ENCODE measurements at regions not wholly inside any gene's neighbourhood (a gene's known extent, or its start where the extent isn't known, plus 50 kb on each side); places are given as distances from the start of the nearest gene placed in this dataset.

DNA sequence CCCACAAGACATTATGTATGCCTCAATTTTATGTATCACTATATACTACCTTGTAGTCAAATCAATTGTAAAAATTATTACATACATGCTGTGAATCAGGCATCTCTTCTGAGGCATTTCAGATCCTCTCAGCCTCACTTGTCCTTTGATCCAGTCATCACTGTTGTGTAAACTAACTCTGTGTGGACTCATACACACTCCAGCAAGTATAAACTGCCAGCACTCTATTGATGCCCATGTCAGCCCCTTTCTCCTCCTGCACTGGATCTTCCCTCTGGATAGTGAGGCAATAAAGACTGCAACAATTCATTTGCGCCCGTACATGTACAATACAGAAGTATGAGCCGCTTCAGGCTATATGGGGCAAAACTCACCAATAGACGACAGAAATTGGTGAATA is 364.7 kb upstream of the TGFBR2 start:
- no peak for ATAC-seq
- TF ChIP-seq, protein P1, sequence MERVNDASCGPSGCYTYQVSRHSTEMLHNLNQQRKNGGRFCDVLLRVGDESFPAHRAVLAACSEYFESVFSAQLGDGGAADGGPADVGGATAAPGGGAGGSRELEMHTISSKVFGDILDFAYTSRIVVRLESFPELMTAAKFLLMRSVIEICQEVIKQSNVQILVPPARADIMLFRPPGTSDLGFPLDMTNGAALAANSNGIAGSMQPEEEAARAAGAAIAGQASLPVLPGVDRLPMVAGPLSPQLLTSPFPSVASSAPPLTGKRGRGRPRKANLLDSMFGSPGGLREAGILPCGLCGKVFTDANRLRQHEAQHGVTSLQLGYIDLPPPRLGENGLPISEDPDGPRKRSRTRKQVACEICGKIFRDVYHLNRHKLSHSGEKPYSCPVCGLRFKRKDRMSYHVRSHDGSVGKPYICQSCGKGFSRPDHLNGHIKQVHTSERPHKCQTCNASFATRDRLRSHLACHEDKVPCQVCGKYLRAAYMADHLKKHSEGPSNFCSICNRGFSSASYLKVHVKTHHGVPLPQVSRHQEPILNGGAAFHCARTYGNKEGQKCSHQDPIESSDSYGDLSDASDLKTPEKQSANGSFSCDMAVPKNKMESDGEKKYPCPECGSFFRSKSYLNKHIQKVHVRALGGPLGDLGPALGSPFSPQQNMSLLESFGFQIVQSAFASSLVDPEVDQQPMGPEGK (CRISPR knock-in tag; IDR thresholded peaks at IDR 0.05; ENCODE audit: borderline replicate concordance) = no peak
- TF ChIP-seq ARNTL (CRISPR knock-in tag; IDR thresholded peaks at IDR 0.05; ENCODE audit: borderline replicate concordance, low read depth) = no peak
- TF ChIP-seq, protein P2, sequence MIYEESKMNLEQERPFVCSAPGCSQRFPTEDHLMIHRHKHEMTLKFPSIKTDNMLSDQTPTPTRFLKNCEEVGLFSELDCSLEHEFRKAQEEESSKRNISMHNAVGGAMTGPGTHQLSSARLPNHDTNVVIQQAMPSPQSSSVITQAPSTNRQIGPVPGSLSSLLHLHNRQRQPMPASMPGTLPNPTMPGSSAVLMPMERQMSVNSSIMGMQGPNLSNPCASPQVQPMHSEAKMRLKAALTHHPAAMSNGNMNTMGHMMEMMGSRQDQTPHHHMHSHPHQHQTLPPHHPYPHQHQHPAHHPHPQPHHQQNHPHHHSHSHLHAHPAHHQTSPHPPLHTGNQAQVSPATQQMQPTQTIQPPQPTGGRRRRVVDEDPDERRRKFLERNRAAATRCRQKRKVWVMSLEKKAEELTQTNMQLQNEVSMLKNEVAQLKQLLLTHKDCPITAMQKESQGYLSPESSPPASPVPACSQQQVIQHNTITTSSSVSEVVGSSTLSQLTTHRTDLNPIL (CRISPR knock-in tag; IDR thresholded peaks at IDR 0.05; ENCODE audit: low read depth) = no peak
- TF ChIP-seq ZC3H10 (CRISPR knock-in tag; IDR thresholded peaks at IDR 0.05) = no peak
- TF ChIP-seq TCF4 (CRISPR knock-in tag; IDR thresholded peaks at IDR 0.05; ENCODE audit: borderline replicate concordance) = no peak
- TF ChIP-seq ZNF8 (CRISPR knock-in tag; IDR thresholded peaks at IDR 0.05) = no peak
- no peak for TF ChIP-seq GLIS3 (CRISPR knock-in tag; IDR thresholded peaks at IDR 0.05)
- no peak for TF ChIP-seq ZFP3 (CRISPR knock-in tag; IDR thresholded peaks at IDR 0.05)
- no peak for TF ChIP-seq OSR1 (CRISPR knock-in tag; IDR thresholded peaks at IDR 0.05)
- TF ChIP-seq ZNF565 (CRISPR knock-in tag; conservative IDR thresholded peaks at IDR 0.05; ENCODE audit: low read depth) = no peak
- TF ChIP-seq RARB (CRISPR knock-in tag; IDR thresholded peaks at IDR 0.05) = no peak
- no peak for TF ChIP-seq ZNF70 (CRISPR knock-in tag; IDR thresholded peaks at IDR 0.05)
- TF ChIP-seq PPARA (CRISPR knock-in tag; IDR thresholded peaks at IDR 0.05; ENCODE audit: borderline replicate concordance) = no peak
- no peak for TF ChIP-seq ZFP30 (CRISPR knock-in tag; IDR thresholded peaks at IDR 0.05)
- no peak for TF ChIP-seq BACH2 (CRISPR knock-in tag; IDR thresholded peaks at IDR 0.05; ENCODE audit: borderline replicate concordance)
- TF ChIP-seq ESRRG (CRISPR knock-in tag; IDR thresholded peaks at IDR 0.05) = no peak

DNA sequence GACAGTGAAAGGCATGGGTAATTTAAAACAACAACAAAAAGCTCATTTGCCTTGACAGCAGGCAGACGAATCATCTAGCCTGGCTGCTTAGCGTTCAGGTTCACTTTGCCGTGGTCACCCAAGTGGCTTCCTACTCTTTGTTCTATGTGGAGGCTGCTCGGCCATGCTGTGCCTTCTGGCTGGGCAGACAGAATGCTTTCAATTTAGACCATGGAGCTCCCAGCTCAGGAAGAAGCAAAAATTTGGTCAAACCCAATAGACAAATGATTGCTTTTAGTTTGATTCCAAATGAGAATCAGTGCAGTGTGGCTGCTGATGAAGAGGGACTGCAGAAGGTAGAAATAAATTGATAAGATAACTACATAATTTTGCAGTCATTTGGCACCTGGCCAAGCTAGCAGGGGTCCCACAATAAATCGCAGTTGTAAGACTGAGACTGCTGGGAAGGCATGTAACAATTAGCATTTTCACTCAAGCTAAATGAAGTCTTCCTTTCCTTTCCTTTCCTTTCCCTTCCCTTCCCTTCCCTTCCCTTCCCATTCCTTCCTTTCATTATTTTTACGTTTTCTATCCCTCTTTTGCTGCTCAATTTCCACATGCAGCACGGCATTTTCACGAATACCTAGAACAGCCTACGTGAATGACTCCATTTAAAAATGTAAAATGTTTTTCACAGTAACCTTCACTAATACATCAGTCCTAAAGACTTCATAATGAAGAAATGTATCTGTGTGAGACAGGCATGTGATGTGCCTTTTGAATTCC is 360.4 kb upstream of the TGFBR2 start:
- TF ChIP-seq, protein P3, sequence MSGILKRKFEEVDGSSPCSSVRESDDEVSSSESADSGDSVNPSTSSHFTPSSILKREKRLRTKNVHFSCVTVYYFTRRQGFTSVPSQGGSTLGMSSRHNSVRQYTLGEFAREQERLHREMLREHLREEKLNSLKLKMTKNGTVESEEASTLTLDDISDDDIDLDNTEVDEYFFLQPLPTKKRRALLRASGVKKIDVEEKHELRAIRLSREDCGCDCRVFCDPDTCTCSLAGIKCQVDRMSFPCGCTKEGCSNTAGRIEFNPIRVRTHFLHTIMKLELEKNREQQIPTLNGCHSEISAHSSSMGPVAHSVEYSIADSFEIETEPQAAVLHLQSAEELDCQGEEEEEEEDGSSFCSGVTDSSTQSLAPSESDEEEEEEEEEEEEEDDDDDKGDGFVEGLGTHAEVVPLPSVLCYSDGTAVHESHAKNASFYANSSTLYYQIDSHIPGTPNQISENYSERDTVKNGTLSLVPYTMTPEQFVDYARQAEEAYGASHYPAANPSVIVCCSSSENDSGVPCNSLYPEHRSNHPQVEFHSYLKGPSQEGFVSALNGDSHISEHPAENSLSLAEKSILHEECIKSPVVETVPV (CRISPR knock-in tag; IDR thresholded peaks at IDR 0.05) = no peak
- TF ChIP-seq SNAI2 (CRISPR knock-in tag; IDR thresholded peaks at IDR 0.05) (no peak), ISL1 (CRISPR knock-in tag; IDR thresholded peaks at IDR 0.05) (no peak), ZFP3 (CRISPR knock-in tag; IDR thresholded peaks at IDR 0.05) (no peak), TCF4 (CRISPR knock-in tag; IDR thresholded peaks at IDR 0.05; ENCODE audit: borderline replicate concordance) (no peak), CSDC2 (CRISPR knock-in tag; IDR thresholded peaks at IDR 0.05) (no peak), TOX (CRISPR knock-in tag; IDR thresholded peaks at IDR 0.05; ENCODE audit: borderline replicate concordance) (no peak), ZNF565 (CRISPR knock-in tag; conservative IDR thresholded peaks at IDR 0.05; ENCODE audit: low read depth) (no peak), RARB (CRISPR knock-in tag; IDR thresholded peaks at IDR 0.05) (no peak), ZNF8 (CRISPR knock-in tag; IDR thresholded peaks at IDR 0.05) (no peak), BACH2 (CRISPR knock-in tag; IDR thresholded peaks at IDR 0.05; ENCODE audit: borderline replicate concordance) (no peak), OSR1 (CRISPR knock-in tag; IDR thresholded peaks at IDR 0.05) (no peak), GLIS3 (CRISPR knock-in tag; IDR thresholded peaks at IDR 0.05) (no peak)
- TF ChIP-seq, protein P2 (CRISPR knock-in tag; IDR thresholded peaks at IDR 0.05; ENCODE audit: low read depth) = no peak
- TF ChIP-seq, protein P4, sequence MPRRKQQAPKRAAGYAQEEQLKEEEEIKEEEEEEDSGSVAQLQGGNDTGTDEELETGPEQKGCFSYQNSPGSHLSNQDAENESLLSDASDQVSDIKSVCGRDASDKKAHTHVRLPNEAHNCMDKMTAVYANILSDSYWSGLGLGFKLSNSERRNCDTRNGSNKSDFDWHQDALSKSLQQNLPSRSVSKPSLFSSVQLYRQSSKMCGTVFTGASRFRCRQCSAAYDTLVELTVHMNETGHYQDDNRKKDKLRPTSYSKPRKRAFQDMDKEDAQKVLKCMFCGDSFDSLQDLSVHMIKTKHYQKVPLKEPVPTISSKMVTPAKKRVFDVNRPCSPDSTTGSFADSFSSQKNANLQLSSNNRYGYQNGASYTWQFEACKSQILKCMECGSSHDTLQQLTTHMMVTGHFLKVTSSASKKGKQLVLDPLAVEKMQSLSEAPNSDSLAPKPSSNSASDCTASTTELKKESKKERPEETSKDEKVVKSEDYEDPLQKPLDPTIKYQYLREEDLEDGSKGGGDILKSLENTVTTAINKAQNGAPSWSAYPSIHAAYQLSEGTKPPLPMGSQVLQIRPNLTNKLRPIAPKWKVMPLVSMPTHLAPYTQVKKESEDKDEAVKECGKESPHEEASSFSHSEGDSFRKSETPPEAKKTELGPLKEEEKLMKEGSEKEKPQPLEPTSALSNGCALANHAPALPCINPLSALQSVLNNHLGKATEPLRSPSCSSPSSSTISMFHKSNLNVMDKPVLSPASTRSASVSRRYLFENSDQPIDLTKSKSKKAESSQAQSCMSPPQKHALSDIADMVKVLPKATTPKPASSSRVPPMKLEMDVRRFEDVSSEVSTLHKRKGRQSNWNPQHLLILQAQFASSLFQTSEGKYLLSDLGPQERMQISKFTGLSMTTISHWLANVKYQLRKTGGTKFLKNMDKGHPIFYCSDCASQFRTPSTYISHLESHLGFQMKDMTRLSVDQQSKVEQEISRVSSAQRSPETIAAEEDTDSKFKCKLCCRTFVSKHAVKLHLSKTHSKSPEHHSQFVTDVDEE (CRISPR knock-in tag; IDR thresholded peaks at IDR 0.05) = no peak
- TF ChIP-seq, protein P1 (CRISPR knock-in tag; IDR thresholded peaks at IDR 0.05; ENCODE audit: borderline replicate concordance) = no peak
- no peak for ATAC-seq

Data from SK-N-SH treated with all-trans-retinoic acid at 6 μM for 48 hours (cell line).